GM12865 (cell line): ENCODE measurements at regions not wholly inside any gene's neighbourhood (a gene's known extent, or its start where the extent isn't known, plus 50 kb on each side); places are given as distances from the start of the nearest gene placed in this dataset.

Experiments
- DNase-seq: peaks from one replicate; pipeline ENCODE4 v3.0.0; 2010; ENCODE audit warnings: low read depth
- H3K4me3 ChIP-seq: 2 replicates; pipeline ENCODE4 v1.5.1; 2011; ENCODE audit warnings: mild to moderate bottlenecking, low read depth, low read length, control low read depth
- CTCF ChIP-seq: IDR thresholded peaks from 2 replicates; pipeline ENCODE4 v1.5.1; 2011; ENCODE audit warnings: low read length, control low read depth, low read depth, inconsistent platforms; ENCODE audit not compliant: insufficient read depth; ENCODE audit errors: missing control alignments

GRCh38 chr3:154003649-154004048 lies 117.5 kb upstream of the ARHGEF26 start:
- no peak overlapping the region for H3K4me3 ChIP-seq
- TF ChIP-seq CTCF = no peak
- no peak for DNase-seq

GRCh38 chr3:154011036-154011435 lies 110.2 kb upstream of the ARHGEF26 start:
- DNase-seq = no peak
- TF ChIP-seq CTCF = no peak
- H3K4me3 ChIP-seq = no peak overlapping the region

- TF ChIP-seq CTCF = no peak
- no peak overlapping the region for H3K4me3 ChIP-seq
- DNase-seq = no peak
Observed at GRCh38 chr3:154013736-154014135, 107.5 kb upstream of the ARHGEF26 start.

GRCh38 chr3:154015307-154015706 lies 105.9 kb upstream of the ARHGEF26 start:
- no peak for DNase-seq
- no peak overlapping the region for H3K4me3 ChIP-seq
- TF ChIP-seq CTCF = no peak

- TF ChIP-seq CTCF = peak; percentile 68
- DNase-seq = peak; percentile 57
- H3K4me3 ChIP-seq = no peak overlapping the region
Observed at GRCh38 chr3:154018100-154018696, 103.0 kb upstream of the ARHGEF26 start.

GRCh38 chr3:154022606-154023005 lies 98.6 kb upstream of the ARHGEF26 start:
- TF ChIP-seq CTCF = no peak
- DNase-seq = no peak

GRCh38 chr3:154023148-154023547 lies 98.0 kb upstream of the ARHGEF26 start:
- TF ChIP-seq CTCF = no peak
- DNase-seq = no peak
- H3K4me3 ChIP-seq = no peak overlapping the region

More at GRCh38 chr3:154022606-154023005, 98.6 kb upstream of the ARHGEF26 start:
- H3K4me3 ChIP-seq = no peak overlapping the region
